ENCODE measurements at regions not wholly inside any gene's neighbourhood (a gene's known extent, or its start where the extent isn't known, plus 50 kb on each side); places are given as distances from the start of the nearest gene placed in this dataset.

DNA sequence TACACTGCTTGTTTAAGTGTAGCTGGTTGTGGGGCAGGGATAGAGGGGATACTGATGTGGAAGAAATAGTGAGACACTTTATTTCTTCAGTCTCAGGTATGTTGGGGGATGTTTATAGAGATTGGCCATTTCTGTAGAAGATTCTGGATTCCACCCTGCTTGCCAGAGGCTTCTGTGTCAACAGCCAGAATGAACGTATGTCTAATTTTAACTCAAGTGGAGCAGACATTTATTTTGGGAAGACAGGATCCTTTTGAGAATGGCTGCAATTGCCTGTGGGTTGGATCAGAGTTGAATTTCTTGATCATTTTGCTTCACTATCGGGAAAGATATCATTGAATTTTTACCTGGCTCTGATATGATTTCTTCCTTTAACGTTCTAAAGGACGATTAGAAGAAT, 465.6 kb upstream of the SLC14A2 start:
- Histone ChIP-seq H3K79me1 (ENCODE audit: low read depth in 1 of 2, low read length in 2 of 2) (no peaks in the 10 kb centered on the region), H3K56ac (ENCODE audit: extremely low read depth, insufficient read depth, low read length) (no peak overlapping the region), H2AFZ (replicated peaks; ENCODE audit: low read length, poor library complexity) (no peak overlapping the region), H2BK20ac (ENCODE audit: low read depth, low read length) (no peak overlapping the region), H2AK5ac (ENCODE audit: low read depth, low read length) (no peak overlapping the region), H3K27ac (ENCODE audit: insufficient read depth, low read length) (no peak overlapping the region), H2AK9ac (replicated peaks; ENCODE audit: low read depth, low read length, poor library complexity) (no peak overlapping the region), H4K5ac (ENCODE audit: low read depth, low read length) (no peak overlapping the region), H3K9me1 (ENCODE audit: insufficient read depth, low read length) (no peaks in the 10 kb centered on the region), H2BK120ac (ENCODE audit: low read depth, low read length) (no peak overlapping the region), H2BK5ac (ENCODE audit: low read depth, low read length, poor library complexity, severe bottlenecking) (no peak overlapping the region), H4K20me1 (ENCODE audit: insufficient read depth, low read length) (no peaks in the 10 kb centered on the region), H4K91ac (ENCODE audit: insufficient read depth, low read depth, low read length) (no peak overlapping the region), H4K8ac (ENCODE audit: low read depth in 2 of 2, low read length in 2 of 2) (no peak overlapping the region), H3K9me3 (ENCODE audit: control insufficient read depth, insufficient read depth, low read length) (no peaks in the 10 kb centered on the region), H3K4ac (ENCODE audit: low read depth, low read length) (no peak overlapping the region), H3K23ac (ENCODE audit: low read depth, low read length) (no peak overlapping the region), H3K9ac (ENCODE audit: low read depth, low read length) (no peak overlapping the region), H2BK15ac (ENCODE audit: low read depth, low read length) (no peak overlapping the region), H3K27me3 (ENCODE audit: control insufficient read depth, insufficient read depth, low read length) (no peaks in the 10 kb centered on the region; the same call in none of the 2 replicates), H3K18ac (ENCODE audit: low read depth, low read length) (no peak overlapping the region), H3K4me3 (ENCODE audit: insufficient read depth, low read depth, low read length) (no peak overlapping the region), H3K36me3 (ENCODE audit: control insufficient read depth, insufficient read depth, low read length) (no peaks in the 10 kb centered on the region), H3K14ac (replicated peaks; ENCODE audit: low read depth, low read length) (no peak overlapping the region), H3K4me2 (ENCODE audit: low read depth, low read length) (no peak overlapping the region), H3K4me1 (ENCODE audit: control insufficient read depth, insufficient read depth, low read length) (no peaks in the 10 kb centered on the region)
- ChIA-PET CTCF (no interaction called here), POLR2A (ENCODE audit: unreplicated experiment) (no interaction called here)
- 83% methylated on average over 2 of the region's 4 CpGs; no CpG with 5 or more reads in 1 of the 2 experiments for WGBS, 2 experiments (ENCODE audit: extremely low coverage in 2 of 2, insufficient read length in 1 of 2)
- no peak for TF ChIP-seq POLR2A (IDR thresholded peaks at IDR 0.05; ENCODE audit: low read depth, low read length)
- no peak for TF ChIP-seq USF2 (IDR thresholded peaks at IDR 0.05; ENCODE audit: low read depth, low read length)
- TF ChIP-seq RCOR1 (IDR thresholded peaks at IDR 0.05; ENCODE audit: insufficient replicate concordance, low read length): no peak
- TF ChIP-seq BHLHE40 (IDR thresholded peaks at IDR 0.05; ENCODE audit: low read depth, low read length): no peak
- TF ChIP-seq RFX5 (IDR thresholded peaks at IDR 0.05; ENCODE audit: low read depth, low read length): no peak
- TF ChIP-seq, protein P1, sequence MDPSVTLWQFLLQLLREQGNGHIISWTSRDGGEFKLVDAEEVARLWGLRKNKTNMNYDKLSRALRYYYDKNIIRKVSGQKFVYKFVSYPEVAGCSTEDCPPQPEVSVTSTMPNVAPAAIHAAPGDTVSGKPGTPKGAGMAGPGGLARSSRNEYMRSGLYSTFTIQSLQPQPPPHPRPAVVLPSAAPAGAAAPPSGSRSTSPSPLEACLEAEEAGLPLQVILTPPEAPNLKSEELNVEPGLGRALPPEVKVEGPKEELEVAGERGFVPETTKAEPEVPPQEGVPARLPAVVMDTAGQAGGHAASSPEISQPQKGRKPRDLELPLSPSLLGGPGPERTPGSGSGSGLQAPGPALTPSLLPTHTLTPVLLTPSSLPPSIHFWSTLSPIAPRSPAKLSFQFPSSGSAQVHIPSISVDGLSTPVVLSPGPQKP (IDR thresholded peaks at IDR 0.05; ENCODE audit: borderline replicate concordance, low read depth, low read length): no peak
- TF ChIP-seq MXI1 (IDR thresholded peaks at IDR 0.05; ENCODE audit: borderline replicate concordance, low read depth, low read length): no peak
- no peak for TF ChIP-seq MAZ (IDR thresholded peaks at IDR 0.05; ENCODE audit: borderline replicate concordance, low read depth, low read length)
- no peak for TF ChIP-seq CEBPB (IDR thresholded peaks at IDR 0.05; ENCODE audit: low read depth, low read length)
- TF ChIP-seq SMC3 (IDR thresholded peaks at IDR 0.05; ENCODE audit: low read depth, low read length): no peak
- TF ChIP-seq NFE2L2 (IDR thresholded peaks at IDR 0.05; ENCODE audit: low read depth, low read length): no peak
- TF ChIP-seq RAD21 (IDR thresholded peaks at IDR 0.05; ENCODE audit: low read length): no peak
- TF ChIP-seq, protein P2, sequence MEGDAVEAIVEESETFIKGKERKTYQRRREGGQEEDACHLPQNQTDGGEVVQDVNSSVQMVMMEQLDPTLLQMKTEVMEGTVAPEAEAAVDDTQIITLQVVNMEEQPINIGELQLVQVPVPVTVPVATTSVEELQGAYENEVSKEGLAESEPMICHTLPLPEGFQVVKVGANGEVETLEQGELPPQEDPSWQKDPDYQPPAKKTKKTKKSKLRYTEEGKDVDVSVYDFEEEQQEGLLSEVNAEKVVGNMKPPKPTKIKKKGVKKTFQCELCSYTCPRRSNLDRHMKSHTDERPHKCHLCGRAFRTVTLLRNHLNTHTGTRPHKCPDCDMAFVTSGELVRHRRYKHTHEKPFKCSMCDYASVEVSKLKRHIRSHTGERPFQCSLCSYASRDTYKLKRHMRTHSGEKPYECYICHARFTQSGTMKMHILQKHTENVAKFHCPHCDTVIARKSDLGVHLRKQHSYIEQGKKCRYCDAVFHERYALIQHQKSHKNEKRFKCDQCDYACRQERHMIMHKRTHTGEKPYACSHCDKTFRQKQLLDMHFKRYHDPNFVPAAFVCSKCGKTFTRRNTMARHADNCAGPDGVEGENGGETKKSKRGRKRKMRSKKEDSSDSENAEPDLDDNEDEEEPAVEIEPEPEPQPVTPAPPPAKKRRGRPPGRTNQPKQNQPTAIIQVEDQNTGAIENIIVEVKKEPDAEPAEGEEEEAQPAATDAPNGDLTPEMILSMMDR (conservative IDR thresholded peaks at IDR 0.05; ENCODE audit: low read depth, low read length): no peak
- no peak for TF ChIP-seq CHD1 (IDR thresholded peaks at IDR 0.05; ENCODE audit: low read depth, low read length)
- TF ChIP-seq MAFK (IDR thresholded peaks at IDR 0.05; ENCODE audit: low read depth, low read length): no peak
- no TSS peak for BruUV-seq (replicated peaks)
- in situ Hi-C loops (cut with MboI; ENCODE audit: low sequenced_read_pairs): no loop called here
- no peak for ATAC-seq (ENCODE audit: low read depth)
- dilution Hi-C loops (cut with HindIII; ENCODE audit: low sequenced_read_pairs, unreplicated experiment): no loop called here
- intact Hi-C loops (cut with micrococcal nuclease): no loop called here
- DNase-seq: no peak

All from IMR-90 (cell line).